Epithelial cell of proximal tubule (primary cell): ENCODE measurements at regions not wholly inside any gene's neighbourhood (a gene's known extent, or its start where the extent isn't known, plus 50 kb on each side); places are given as distances from the start of the nearest gene placed in this dataset.
"Not testable (repeated sequence)": the region's sequence is repeated elsewhere in the genome, so short reads cannot be mapped to it uniquely, and the experiment has no call there.

Experiments used
- DNase-seq: peaks from one replicate; pipeline ENCODE4 v3.0.0-alpha.2; 2011; ENCODE audit warnings: low read depth
- H3K4me3 ChIP-seq: 2 replicates; pipeline ENCODE4 v1.5.1; 2011; ENCODE audit warnings: low read depth, mild to moderate bottlenecking, low read length
- TF ChIP-seq, protein P1 (sequence below): conservative IDR thresholded peaks from 2 replicates; pipeline ENCODE4 v1.5.1; 2012; ENCODE audit warnings: low read depth, mild to moderate bottlenecking, low read length

DNA sequence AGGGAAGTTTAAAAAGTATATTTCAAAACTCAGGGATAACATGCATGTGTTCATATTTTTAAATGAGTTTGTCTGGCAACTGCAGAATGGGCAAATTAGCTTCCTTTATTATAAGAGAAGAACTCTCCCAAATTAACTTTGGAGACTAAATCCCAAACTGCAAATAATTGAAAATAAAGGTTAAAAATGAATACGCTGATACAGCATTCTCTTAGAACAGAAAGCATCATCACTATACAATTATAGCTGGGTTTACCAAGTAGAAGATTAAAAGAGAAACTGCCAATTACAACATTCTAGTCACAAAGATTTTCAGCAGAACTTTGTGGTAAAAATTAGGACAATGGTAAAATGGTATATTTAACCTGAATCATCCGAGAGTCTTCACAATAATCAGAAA lies 73.3 kb downstream of the OLFM4 start:
- DNase-seq = no peak
- TF ChIP-seq, protein P1, sequence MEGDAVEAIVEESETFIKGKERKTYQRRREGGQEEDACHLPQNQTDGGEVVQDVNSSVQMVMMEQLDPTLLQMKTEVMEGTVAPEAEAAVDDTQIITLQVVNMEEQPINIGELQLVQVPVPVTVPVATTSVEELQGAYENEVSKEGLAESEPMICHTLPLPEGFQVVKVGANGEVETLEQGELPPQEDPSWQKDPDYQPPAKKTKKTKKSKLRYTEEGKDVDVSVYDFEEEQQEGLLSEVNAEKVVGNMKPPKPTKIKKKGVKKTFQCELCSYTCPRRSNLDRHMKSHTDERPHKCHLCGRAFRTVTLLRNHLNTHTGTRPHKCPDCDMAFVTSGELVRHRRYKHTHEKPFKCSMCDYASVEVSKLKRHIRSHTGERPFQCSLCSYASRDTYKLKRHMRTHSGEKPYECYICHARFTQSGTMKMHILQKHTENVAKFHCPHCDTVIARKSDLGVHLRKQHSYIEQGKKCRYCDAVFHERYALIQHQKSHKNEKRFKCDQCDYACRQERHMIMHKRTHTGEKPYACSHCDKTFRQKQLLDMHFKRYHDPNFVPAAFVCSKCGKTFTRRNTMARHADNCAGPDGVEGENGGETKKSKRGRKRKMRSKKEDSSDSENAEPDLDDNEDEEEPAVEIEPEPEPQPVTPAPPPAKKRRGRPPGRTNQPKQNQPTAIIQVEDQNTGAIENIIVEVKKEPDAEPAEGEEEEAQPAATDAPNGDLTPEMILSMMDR = no peak
- H3K4me3 ChIP-seq = no peak overlapping the region

DNA sequence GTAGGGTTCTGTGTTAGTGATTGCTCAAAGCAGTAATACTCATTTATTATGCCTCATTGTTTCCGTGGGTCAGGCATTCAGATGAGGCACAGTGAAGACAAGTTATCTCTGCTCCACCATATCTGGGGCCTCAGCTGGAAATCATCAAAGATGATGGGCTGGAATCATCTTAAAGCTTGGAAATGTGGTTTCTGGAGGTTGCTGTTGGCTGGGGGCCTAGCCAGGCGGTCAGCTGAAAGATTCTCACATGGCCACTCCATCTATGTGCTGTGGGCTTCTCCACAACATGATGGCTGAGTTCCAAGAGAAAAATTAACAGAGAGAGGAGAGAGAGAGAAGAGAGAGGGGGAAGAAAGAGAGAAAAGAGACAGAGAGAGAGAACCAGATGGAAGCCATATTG lies 75.5 kb downstream of the OLFM4 start:
- TF ChIP-seq, protein P1 = no peak
- no peak overlapping the region for H3K4me3 ChIP-seq
- DNase-seq = no peak

DNA sequence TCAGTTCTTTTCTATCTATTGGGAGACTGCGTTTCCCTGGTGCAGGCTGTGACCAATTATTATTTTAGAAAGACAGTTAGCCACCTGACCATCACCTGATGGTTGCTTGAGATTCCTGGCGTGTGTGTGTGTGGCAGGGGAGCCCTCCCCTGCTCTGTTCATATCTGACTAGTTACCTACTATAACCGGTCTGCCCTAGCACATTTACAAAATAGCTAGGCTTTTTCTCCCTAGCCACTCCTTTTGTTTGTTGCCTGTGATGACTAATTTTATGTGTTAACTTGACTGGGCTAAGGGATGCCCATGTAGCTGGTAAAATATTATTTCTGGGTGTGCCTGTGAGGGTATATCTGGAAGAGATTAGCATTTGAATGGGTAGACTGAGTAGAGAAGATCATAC lies 76.9 kb downstream of the OLFM4 start:
- no peak overlapping the region for H3K4me3 ChIP-seq
- no peak for DNase-seq
- TF ChIP-seq, protein P1 = no peak

DNA sequence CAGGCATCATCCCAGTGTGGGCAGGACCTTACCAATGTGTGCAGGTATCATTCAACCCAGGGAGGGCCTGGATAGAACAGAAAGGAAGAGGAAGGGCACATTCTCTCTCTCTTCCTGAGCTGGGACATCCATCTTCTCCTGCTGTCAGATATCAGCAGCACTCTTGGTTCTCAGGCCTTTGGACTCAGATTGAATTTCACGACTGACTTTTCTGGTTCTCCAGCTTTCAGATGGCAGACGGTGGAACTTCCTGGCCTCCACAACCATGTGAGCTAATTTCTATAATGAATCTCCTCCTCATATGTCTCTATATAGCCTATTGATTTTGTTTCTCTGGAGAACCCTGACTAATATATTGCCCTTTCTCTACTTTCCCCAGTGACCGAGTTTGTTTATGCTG lies 77.3 kb downstream of the OLFM4 start:
- TF ChIP-seq, protein P1 = no peak
- no peak overlapping the region for H3K4me3 ChIP-seq
- DNase-seq = no peak

DNA sequence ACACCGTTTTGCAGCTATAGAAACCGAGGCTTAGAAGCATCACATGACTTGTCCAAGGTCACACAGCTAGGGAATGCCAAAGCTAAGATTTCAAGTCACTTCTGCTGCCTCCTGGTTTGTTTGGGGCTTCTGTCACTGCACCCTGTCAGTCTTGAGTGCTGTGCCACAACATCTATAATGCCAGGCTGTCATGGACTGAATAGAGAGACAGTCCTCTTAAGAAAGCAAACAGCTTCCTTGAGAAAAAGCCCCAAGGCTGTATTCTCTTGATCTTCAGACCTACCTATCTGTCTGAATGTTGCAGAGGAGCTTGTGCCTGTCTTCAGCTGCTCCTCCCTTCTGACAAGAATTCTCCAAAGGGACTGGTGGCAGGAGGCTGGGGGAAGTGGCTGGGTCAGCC lies 81.6 kb downstream of the OLFM4 start:
- no peak for DNase-seq
- no peak overlapping the region for H3K4me3 ChIP-seq
- TF ChIP-seq, protein P1 = no peak

DNA sequence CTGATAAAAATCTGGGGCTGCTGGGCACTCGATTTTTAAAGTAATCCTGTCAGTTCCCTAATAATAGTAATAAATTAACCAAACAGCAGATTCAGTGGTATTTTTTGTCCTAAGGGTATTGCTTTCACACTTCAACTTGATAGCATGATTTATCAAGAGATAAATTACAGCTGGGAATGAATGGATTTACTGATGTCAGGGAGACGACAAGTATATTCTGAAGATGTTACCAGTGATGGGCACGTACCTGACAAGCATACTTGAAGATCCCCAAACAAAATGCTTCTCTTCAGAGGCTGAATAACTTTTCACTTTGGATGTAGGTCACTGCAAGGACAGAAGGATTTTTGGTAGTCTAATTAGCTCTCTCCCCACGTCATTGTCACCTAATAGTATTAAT lies 82.0 kb downstream of the OLFM4 start:
- no peak for DNase-seq
- TF ChIP-seq, protein P1 = no peak
- no peak overlapping the region for H3K4me3 ChIP-seq

DNA sequence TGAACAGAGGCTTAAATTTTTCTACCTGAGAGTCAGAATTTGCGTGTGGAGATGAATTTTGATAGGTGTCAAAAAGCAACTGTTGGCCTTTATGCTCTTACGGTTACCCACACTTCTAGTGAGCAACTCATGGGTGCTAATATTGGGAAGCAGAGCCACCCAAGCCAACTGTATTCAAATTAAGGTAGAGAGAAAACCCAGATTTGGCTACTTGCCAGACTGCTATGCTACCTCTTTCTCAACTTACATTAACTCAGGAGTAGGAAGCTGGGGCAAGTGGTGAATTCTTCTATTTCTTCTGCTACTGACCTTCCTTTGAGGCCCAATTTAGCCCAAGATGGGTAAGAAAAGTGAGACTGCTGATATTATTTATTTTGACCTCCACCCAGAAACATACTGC lies 83.9 kb downstream of the OLFM4 start:
- DNase-seq = no peak
- TF ChIP-seq, protein P1 = no peak

DNA sequence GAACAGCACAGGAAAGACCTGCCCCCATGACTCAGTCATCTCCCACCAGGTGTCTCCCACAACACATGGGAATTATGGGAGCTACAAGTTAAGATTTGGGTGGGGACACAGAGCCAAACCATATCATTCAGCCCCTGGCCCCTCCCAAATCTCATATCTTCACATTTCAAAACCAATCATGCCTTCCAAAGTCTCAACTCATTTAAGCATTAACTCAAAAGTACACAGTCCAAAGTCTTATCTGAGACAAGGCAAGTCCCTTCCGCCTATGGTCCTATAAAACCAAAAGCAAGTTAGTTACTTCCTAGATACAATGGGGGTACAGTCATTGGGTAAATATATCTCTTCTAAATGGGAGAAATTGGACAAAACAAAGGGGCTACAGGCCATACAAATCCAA lies 88.4 kb downstream of the OLFM4 start:
- not testable (repeated sequence) for DNase-seq, H3K4me3 ChIP-seq

More for the DNA sequence above, 83.9 kb downstream of the OLFM4 start:
- H3K4me3 ChIP-seq = no peak overlapping the region
